Heart left ventricle (tissue), 16 donors: ENCODE measurements at regions not wholly inside any gene's neighbourhood (a gene's known extent, or its start where the extent isn't known, plus 50 kb on each side); places are given as distances from the start of the nearest gene placed in this dataset.
"Not testable (repeated sequence)": the region's sequence is repeated elsewhere in the genome, so short reads cannot be mapped to it uniquely, and the experiment has no call there.

Source experiments
- ATAC-seq, 4 donors: fragments of 200-7000 bp; cut with Tn5 transposase; one replicate each; pipeline ENCODE4 v1.9.1; 2020 to 2022; ENCODE audit warnings: moderate library complexity in 4 of 4, mild to moderate bottlenecking in 3 of 4, moderate number of reproducible peaks in 1 of 4
- DNase-seq, 5 donors: peaks; one replicate each; pipeline ENCODE4 v3.0.0-alpha.2; 2020
- H3K27ac ChIP-seq, 12 donors: fragments of 200-600 bp; sonication (generic) in 4 of 12; one replicate each; pipeline versions ENCODE4 v1.5.0 to v1.8.0; 2016 to 2022; ENCODE audit warnings: mild to moderate bottlenecking in 2 of 12
- H3K27me3 ChIP-seq, 9 donors: fragments of 200-600 bp; sonication (generic) in 2 of 9; one replicate each; pipeline versions ENCODE4 v1.5.1 to v1.8.0; 2016 to 2022; ENCODE audit warnings: mild to moderate bottlenecking in 3 of 9
- H3K36me3 ChIP-seq, 9 donors: fragments of 200-600 bp; sonication (generic) in 2 of 9; one replicate each; pipeline versions ENCODE4 v1.5.0 to v1.8.0; 2018 to 2022; ENCODE audit warnings: mild to moderate bottlenecking in 2 of 9
- H3K4me1 ChIP-seq, 12 donors: fragments of 200-600 bp; sonication (generic) in 4 of 12; one replicate each; pipeline versions ENCODE4 v1.5.0 to v1.8.0; 2016 to 2022; ENCODE audit warnings: mild to moderate bottlenecking in 3 of 12
- H3K4me3 ChIP-seq, 12 donors: fragments of 200-600 bp; sonication (generic) in 4 of 12; one replicate each; pipeline versions ENCODE4 v1.5.0 to v1.8.0; 2017 to 2022; ENCODE audit warnings: mild to moderate bottlenecking in 9 of 12, moderate library complexity in 4 of 12
- H3K9me3 ChIP-seq, 12 donors: fragments of 200-600 bp; sonication (generic) in 4 of 12; one replicate each; pipeline versions ENCODE4 v1.5.0 to v1.8.0; 2016 to 2022; ENCODE audit warnings: mild to moderate bottlenecking in 1 of 12
- WGBS, 4 donors: extraction: QIAGEN DNeasy Blood & Tissue Kit in 2 of 4; methylation state at CpG; one replicate each; pipeline versions ENCODE4 v1.1.5 to v1.1.7; 2013 to 2018; 5-methylcytosine and 5-hydroxymethylcytosine counted together
- intact Hi-C, 10 donors: fragments of 100-400 bp; cut with DNase I; formaldehyde crosslinking; loops; one replicate each; pipeline versions ENCODE4 v1.11.1 to v1.14.2; 2022
- donor health status: ischemic (EF 13 %, LVEDD 7.1; RV severe dilation, severe dysfunction).
- donor health status: healthy with polysubstance abuse.
- donor health status: DM: no; HTN: yes; CAD: no.
- donor health status: DM: no; HTN: no; CAD: no.
- donor health status: ischemic (EF 25% LVEDD 6.9; RV normal size, moderate dysfunction).
- donor health status: ischemic (EF 25% LVEDD 5.7; RV mildly dilated, moderate dysfunction).
- donor health status: healthy.
- donor health status: DM: yes; HTN: yes; CAD: no.
- donor health status: ischemic (EF 35%, LVEDD 5.7; RV mildly dilated, moderate dysfunction).
- donor health status: nonischemic (EF 11% LVEDD 7.7; RV severe dilation, severe dysfunction).
- donor health status: DM: yes; HTN: yes; CAD: no.
- donor health status: PGD.
- donor health status: ischemic (EF 29% LVEDD 5.4; RV normal size, mild dysfunction).
- donor health status: nonischemic (EF 23%, LVEDD 6.1; RV moderate dilation, normal function).

GRCh38 chr15:20187370-20188355 is 353.9 kb downstream of the GOLGA6L6 start:
- intact Hi-C loops, H3K4me1 ChIP-seq, H3K9me3 ChIP-seq, H3K27me3 ChIP-seq, H3K36me3 ChIP-seq, DNase-seq, H3K4me3 ChIP-seq, H3K27ac ChIP-seq: not testable (repeated sequence)
- WGBS, 4 donors: 35 to 68% (median 61%) methylated on average over 1 of the region's 1 CpG
- ATAC-seq: peak in 2 of 4 donors; percentile 13 to 54

- DNase-seq, H3K4me3 ChIP-seq, H3K9me3 ChIP-seq, H3K36me3 ChIP-seq, H3K27me3 ChIP-seq, ATAC-seq, intact Hi-C loops, H3K4me1 ChIP-seq, H3K27ac ChIP-seq: not testable (repeated sequence)
- WGBS, 4 donors: 83 to 86% methylated on average over 6 to 7 of the region's 13 CpGs; no CpG with 5 or more reads in 2 of the 4 donors
Measured at GRCh38 chr15:20184879-20185278, 356.7 kb downstream of the GOLGA6L6 start.

DNA sequence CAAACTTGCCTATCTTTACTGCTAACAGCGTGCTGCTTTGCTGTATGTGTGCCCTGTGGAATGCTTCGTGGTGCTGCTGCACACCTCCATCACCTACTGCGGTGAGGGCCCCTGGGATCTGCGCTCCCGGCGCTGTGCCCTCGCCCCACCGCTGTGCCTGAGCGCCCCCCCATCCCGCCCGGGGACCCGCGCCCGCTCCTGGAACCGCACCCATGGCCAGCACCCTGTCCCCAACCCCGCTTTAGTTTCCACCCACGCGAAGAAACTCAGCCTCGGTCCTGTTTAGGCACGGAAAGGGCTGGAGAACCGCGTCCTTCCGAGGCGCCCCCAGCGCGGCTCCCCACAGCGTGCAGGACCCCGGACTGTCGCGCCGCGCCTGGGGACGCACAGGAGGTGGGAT is 373.4 kb downstream of the GOLGA6L6 start:
- ATAC-seq, H3K36me3 ChIP-seq, H3K4me1 ChIP-seq, H3K9me3 ChIP-seq, intact Hi-C loops, H3K27me3 ChIP-seq, H3K4me3 ChIP-seq, H3K27ac ChIP-seq: not testable (repeated sequence)
- DNase-seq: peak in 1 of 5 donors; percentile 31
- WGBS, 4 donors: 62 to 67% (median 66%) methylated on average over 9 to 33 of the region's 33 CpGs

DNA sequence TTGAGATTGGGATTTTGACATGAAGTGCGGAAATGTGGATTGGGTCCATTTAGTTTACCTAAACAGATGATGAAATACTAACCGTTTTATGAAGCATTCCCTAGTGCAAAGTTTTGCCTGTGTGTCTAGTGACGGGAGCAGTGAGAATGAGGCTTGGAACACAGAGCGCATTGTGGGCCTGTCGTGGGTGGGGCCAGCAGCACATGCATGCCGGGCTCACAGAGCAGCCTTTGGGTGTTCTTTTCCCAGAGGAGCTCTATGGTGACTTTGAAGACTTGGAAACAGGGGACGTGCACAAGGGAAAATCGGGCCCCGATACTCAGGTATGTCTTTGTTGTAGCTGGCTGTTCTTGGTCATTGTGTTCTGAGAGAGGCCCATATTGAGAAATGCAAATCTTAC is 388.1 kb downstream of the GOLGA6L6 start:
- intact Hi-C loops: not testable (repeated sequence)

DNA sequence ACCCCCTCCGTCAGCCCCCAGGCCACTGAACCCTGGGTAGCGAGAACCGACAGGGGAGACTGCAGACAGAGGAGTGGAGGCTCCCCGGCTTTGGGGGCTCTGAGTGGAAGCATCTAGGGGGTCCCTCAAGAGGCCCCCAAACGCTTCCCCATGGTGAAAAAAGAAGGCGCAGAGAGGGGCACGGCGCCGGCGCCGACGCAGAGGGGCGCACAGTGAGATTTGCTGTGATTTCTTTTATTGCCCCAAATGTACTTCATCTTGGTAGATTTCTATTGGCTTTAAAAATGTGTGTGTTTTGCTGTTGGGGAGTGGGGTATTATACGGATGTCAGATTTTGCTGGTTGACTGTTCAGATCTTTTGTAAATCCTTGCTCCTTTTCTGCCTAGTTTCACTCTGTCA is 392.9 kb downstream of the GOLGA6L6 start:
- 81 to 91% (median 87%) methylated on average over 8 to 9 of the region's 14 CpGs for WGBS, 4 donors
- ATAC-seq, H3K9me3 ChIP-seq, DNase-seq, H3K36me3 ChIP-seq, intact Hi-C loops, H3K4me1 ChIP-seq, H3K27me3 ChIP-seq, H3K27ac ChIP-seq, H3K4me3 ChIP-seq: not testable (repeated sequence)

More for the DNA sequence above, 388.1 kb downstream of the GOLGA6L6 start:
- not testable (repeated sequence) for ATAC-seq, H3K36me3 ChIP-seq, H3K4me3 ChIP-seq, H3K9me3 ChIP-seq, H3K4me1 ChIP-seq, DNase-seq, H3K27ac ChIP-seq, H3K27me3 ChIP-seq
- 66 to 83% (median 82%) methylated on average over 7 to 8 of the region's 9 CpGs; no CpG with 5 or more reads in 1 of the 4 donors for WGBS, 4 donors

DNA sequence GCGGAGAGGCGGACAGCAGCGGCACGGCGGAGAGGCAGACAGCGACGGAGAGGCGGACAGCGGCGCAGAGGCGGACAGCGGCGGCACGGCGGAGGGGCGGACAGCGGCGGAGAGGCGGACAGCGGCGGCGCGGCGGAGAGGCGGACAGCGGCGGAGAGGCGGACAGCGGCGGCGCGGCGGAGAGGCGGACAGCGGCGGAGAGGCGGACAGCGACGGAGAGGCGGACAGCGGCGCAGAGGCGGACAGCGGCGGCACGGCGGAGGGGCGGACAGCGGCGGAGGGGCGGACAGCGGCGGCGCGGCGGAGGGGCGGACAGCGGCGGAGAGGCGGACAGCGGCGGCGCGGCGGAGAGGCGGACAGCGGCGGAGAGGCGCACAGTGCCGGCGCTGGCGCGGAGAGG is 393.6 kb downstream of the GOLGA6L6 start:
- 78 to 87% (median 84%) methylated on average over 51 to 73 of the region's 73 CpGs for WGBS, 4 donors
- not testable (repeated sequence) for H3K27me3 ChIP-seq, H3K4me3 ChIP-seq

GRCh38 chr15:20144333-20145036 is 397.1 kb downstream of the GOLGA6L6 start:
- H3K4me1 ChIP-seq, H3K9me3 ChIP-seq, H3K27me3 ChIP-seq, ATAC-seq, intact Hi-C loops, H3K36me3 ChIP-seq, H3K4me3 ChIP-seq, H3K27ac ChIP-seq: not testable (repeated sequence)
- DNase-seq: peak in 2 of 5 donors; percentile 9 to 51
- WGBS, 4 donors: 87 to 100% (median 93%) methylated on average over 1 to 11 of the region's 14 CpGs; no CpG with 5 or more reads in 1 of the 4 donors

More for the DNA sequence above, 393.6 kb downstream of the GOLGA6L6 start:
- H3K9me3 ChIP-seq, H3K36me3 ChIP-seq, H3K4me1 ChIP-seq, H3K27ac ChIP-seq, intact Hi-C loops, ATAC-seq: not testable (repeated sequence)
- DNase-seq: peak in 1 of 5 donors; percentile 9

DNA sequence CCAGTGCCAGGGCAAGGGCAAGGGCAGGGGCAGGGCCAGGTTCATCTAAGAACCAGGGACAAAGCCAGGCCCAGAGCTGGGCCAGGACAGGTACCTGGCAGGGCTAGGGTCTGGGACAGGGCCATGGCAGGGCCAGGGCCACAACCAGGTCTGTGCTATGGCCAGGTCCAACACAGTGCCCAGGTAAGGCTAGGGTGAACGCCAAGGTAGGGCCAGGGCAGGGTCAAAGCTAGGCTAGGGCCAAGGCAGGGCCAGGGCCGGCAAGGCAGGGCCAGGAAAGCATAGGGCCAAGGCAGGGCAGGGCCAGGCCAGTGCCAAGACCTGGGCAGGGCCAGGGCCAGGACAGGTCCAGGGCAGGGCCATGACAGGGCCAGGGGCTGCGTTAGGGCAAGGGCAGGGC is 398.7 kb downstream of the GOLGA6L6 start:
- 59 to 64% methylated on average over 2 of the region's 3 CpGs; no CpG with 5 or more reads in 2 of the 4 donors for WGBS, 4 donors
- H3K27ac ChIP-seq, H3K4me3 ChIP-seq, ATAC-seq, DNase-seq, intact Hi-C loops, H3K27me3 ChIP-seq, H3K4me1 ChIP-seq, H3K9me3 ChIP-seq, H3K36me3 ChIP-seq: not testable (repeated sequence)

DNA sequence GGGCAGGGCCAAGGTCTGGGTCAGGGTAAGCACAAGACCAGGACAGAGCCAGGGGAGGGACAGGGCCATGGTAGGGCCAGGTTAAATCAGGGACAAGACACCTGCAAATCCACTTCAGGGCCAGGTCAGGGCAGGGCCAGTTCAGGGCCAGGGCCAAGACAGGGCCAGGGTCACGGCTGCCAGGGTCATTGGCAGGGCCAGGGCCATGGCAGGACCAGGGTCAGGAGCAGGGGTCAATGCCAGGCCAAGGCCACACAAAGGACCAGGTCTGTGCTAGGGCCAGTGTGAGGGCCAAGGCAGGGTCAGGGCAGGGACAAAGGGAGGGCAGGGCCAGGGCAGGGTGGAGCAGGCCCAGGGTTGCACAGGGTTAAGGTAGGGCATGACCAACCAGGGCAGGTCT is 399.2 kb downstream of the GOLGA6L6 start:
- WGBS, 4 donors: 40 to 47% methylated on average over 1 of the region's 1 CpG; no CpG with 5 or more reads in 2 of the 4 donors
- ATAC-seq, intact Hi-C loops, H3K9me3 ChIP-seq, H3K27ac ChIP-seq, H3K4me1 ChIP-seq, H3K27me3 ChIP-seq, H3K4me3 ChIP-seq, H3K36me3 ChIP-seq: not testable (repeated sequence)
- DNase-seq: peak in 2 of 5 donors; percentile 11 to 18

DNA sequence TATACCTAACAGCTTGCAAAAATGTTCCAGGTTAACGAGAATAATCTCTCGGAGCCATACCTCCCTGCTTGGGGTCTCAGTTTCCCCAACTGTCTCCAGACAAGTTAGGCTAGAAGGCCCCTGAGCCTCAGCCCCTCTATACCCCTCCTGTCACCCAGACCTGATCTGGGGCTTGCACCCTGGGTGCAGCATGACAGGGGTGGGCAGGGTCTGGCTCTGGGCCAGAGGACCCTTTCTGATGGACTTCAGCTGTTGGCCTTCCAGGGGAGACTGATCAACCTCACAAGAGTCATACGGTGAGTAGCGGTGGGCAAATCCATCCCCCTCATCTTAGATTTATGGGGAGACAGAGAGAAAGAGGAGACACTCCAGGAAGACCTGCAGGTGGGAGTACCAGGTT is 416.9 kb downstream of the GOLGA6L6 start:
- H3K36me3 ChIP-seq, ATAC-seq, H3K4me1 ChIP-seq, H3K9me3 ChIP-seq, H3K4me3 ChIP-seq, H3K27ac ChIP-seq, intact Hi-C loops, H3K27me3 ChIP-seq: not testable (repeated sequence)
- peak in 1 of 5 donors; percentile 10 for DNase-seq
- 44 to 67% (median 59%) methylated on average over 2 to 3 of the region's 4 CpGs for WGBS, 4 donors
